ENCODE measurements at regions not wholly inside any gene's neighbourhood (a gene's known extent, or its start where the extent isn't known, plus 50 kb on each side); places are given as distances from the start of the nearest gene placed in this dataset.

GRCh38 chr13:99037756-99038155 is 59.9 kb upstream of the DOCK9 start:
- TF ChIP-seq YY1 (IDR thresholded peaks at IDR 0.05; ENCODE audit: insufficient read depth, insufficient read length) (no peak), SUZ12 (IDR thresholded peaks at IDR 0.05; ENCODE audit: extremely low read depth, insufficient read depth, insufficient read length) (no peak), ZNF274 (IDR thresholded peaks at IDR 0.05; ENCODE audit: low read depth, low read length) (no peak)

Data from NT2/D1 (cell line).